WTC11 (cell line): ENCODE measurements at regions not wholly inside any gene's neighbourhood (a gene's known extent, or its start where the extent isn't known, plus 50 kb on each side); places are given as distances from the start of the nearest gene placed in this dataset.
A peak's percentile ranks its signal among the peaks of the same experiment; 100 is the strongest.

Source experiments
- ATAC-seq: fragments of 200-7000 bp; cut with Tn5 transposase; 2 replicates; pipeline ENCODE4 v1.10.0; 2021; ENCODE audit warnings: mild to moderate bottlenecking, moderate library complexity
- CTCF ChIA-PET: fragments of 300-600 bp; sonication (Branson Sonifier 250); formaldehyde crosslinking; loops from one replicate; lab custom pipeline; 2021; ENCODE audit warnings: antibody characterized with exemption; lab: Charles Lee
- POLR2A ChIA-PET: fragments of 350-600 bp; sonication (Branson Sonifier 250); formaldehyde crosslinking; loops from one replicate; lab custom pipeline; 2021; ENCODE audit warnings: antibody characterized with exemption; lab: Charles Lee
- DNase-seq: peaks from one replicate; pipeline ENCODE4 v3.0.0; 2021; ENCODE audit warnings: low spot score
- H3K27ac Mint-ChIP-seq: 2 replicates; pipeline ENCODE4 v1.8.0; 2021; ENCODE audit warnings: mixed read lengths
- H3K27me3 Mint-ChIP-seq: 2 replicates; pipeline ENCODE4 v1.8.0; 2021; ENCODE audit warnings: low read depth, mild to moderate bottlenecking, moderate library complexity, mixed read lengths
- H3K36me3 Mint-ChIP-seq: 2 replicates; pipeline ENCODE4 v1.8.0; 2021; ENCODE audit warnings: mixed read lengths
- H3K4me1 Mint-ChIP-seq: 2 replicates; pipeline ENCODE4 v1.8.0; 2022; ENCODE audit warnings: mixed read lengths
- H3K4me3 Mint-ChIP-seq: 2 replicates; pipeline ENCODE4 v1.8.0; 2021; ENCODE audit warnings: mild to moderate bottlenecking, moderate library complexity, mixed read lengths
- H3K9me3 Mint-ChIP-seq: 2 replicates; pipeline ENCODE4 v1.8.0; 2021; ENCODE audit warnings: mixed read lengths
- ATF6 ChIP-seq: sonication (generic); formaldehyde crosslinking; IDR thresholded peaks from 2 replicates; pipeline ENCODE4 v1.8.1; 2023; ENCODE audit warnings: mild to moderate bottlenecking, missing genetic modification reagents
- FOXK1 ChIP-seq: sonication (generic); formaldehyde crosslinking; IDR thresholded peaks from 2 replicates; pipeline ENCODE4 v1.8.0; 2022; ENCODE audit warnings: mild to moderate bottlenecking, moderate library complexity, missing genetic modification reagents
- FOXP1 ChIP-seq: sonication (generic); formaldehyde crosslinking; IDR thresholded peaks from 2 replicates; pipeline ENCODE4 v1.8.0; 2022; ENCODE audit warnings: missing genetic modification reagents, mild to moderate bottlenecking, moderate library complexity, borderline replicate concordance
- GRHL2 ChIP-seq: fragments of 250-450 bp; sonication (Bioruptor Pico); IDR thresholded peaks from 2 replicates; pipeline ENCODE4 v1.8.0; 2022; ENCODE audit warnings: mild to moderate bottlenecking, moderate library complexity; ENCODE audit not compliant: insufficient replicate concordance, severe bottlenecking
- KAT7 ChIP-seq: sonication (generic); formaldehyde crosslinking; IDR thresholded peaks from 2 replicates; pipeline ENCODE4 v1.8.1; 2023; ENCODE audit warnings: missing genetic modification reagents, mild to moderate bottlenecking, borderline replicate concordance
- MAX ChIP-seq: sonication (generic); formaldehyde crosslinking; IDR thresholded peaks from 2 replicates; pipeline ENCODE4 v1.8.0; 2022; ENCODE audit warnings: mild to moderate bottlenecking, missing genetic modification reagents
- MLX ChIP-seq: sonication (generic); formaldehyde crosslinking; IDR thresholded peaks from 2 replicates; pipeline ENCODE4 v1.8.1; 2023; ENCODE audit warnings: mild to moderate bottlenecking, missing genetic modification reagents, moderate library complexity
- NFYB ChIP-seq: sonication (generic); formaldehyde crosslinking; conservative IDR thresholded peaks from 2 replicates; pipeline ENCODE4 v1.8.0; 2022; ENCODE audit warnings: low read depth, missing genetic modification reagents
- NR2C2 ChIP-seq: sonication (generic); formaldehyde crosslinking; IDR thresholded peaks from 2 replicates; pipeline ENCODE4 v1.8.0; 2022; ENCODE audit warnings: mild to moderate bottlenecking, missing genetic modification reagents
- TEAD4 ChIP-seq: sonication (generic); formaldehyde crosslinking; IDR thresholded peaks from 2 replicates; pipeline ENCODE4 v1.8.0; 2022; ENCODE audit warnings: mild to moderate bottlenecking, missing genetic modification reagents
- USF2 ChIP-seq: sonication (generic); formaldehyde crosslinking; IDR thresholded peaks from 2 replicates; pipeline ENCODE4 v1.8.1; 2023; ENCODE audit warnings: mild to moderate bottlenecking, missing genetic modification reagents, moderate library complexity
- ZBTB43 ChIP-seq: sonication (generic); formaldehyde crosslinking; IDR thresholded peaks from 2 replicates; pipeline ENCODE4 v1.8.1; 2023; ENCODE audit warnings: mild to moderate bottlenecking, missing genetic modification reagents
- ZNF121 ChIP-seq: sonication (generic); formaldehyde crosslinking; IDR thresholded peaks from 2 replicates; pipeline ENCODE4 v1.8.0; 2023; ENCODE audit warnings: missing genetic modification reagents
- ZNF423 ChIP-seq: fragments of 250-450 bp; sonication (Bioruptor Pico); IDR thresholded peaks from 2 replicates; pipeline ENCODE4 v2.1.2; 2022; ENCODE audit warnings: mild to moderate bottlenecking, moderate library complexity
- ZNF671 ChIP-seq: fragments of 250-450 bp; sonication (Bioruptor Pico); IDR thresholded peaks from 2 replicates; pipeline ENCODE4 v1.8.0; 2021; ENCODE audit warnings: mild to moderate bottlenecking
- ZSCAN18 ChIP-seq: fragments of 250-450 bp; sonication (Bioruptor Pico); IDR thresholded peaks from 2 replicates; pipeline ENCODE4 v2.1.2; 2022; ENCODE audit warnings: mild to moderate bottlenecking, moderate library complexity

- TF ChIP-seq FOXP1 (CRISPR knock-in tag) (no peak), MLX (CRISPR knock-in tag) (no peak), NFYB (CRISPR knock-in tag) (no peak), ZNF423 (CRISPR knock-in tag) (no peak), GRHL2 (CRISPR knock-in tag) (no peak)
- TF ChIP-seq, all 79 proteins: peak for 0
- POLR2A ChIA-PET: interaction anchor here (0.6 to 2.2 kb wide), 3 partner anchors 9 to 89 kb away, joined by 3 to 23 read pairs (median 3); partner anchors contain the start of gene GEMIN8
- Mint-ChIP-seq H3K27ac (peak overlapping the region; percentile 93), H3K9me3 (no peaks in the 10 kb centered on the region), H3K27me3 (no peaks in the 10 kb centered on the region), H3K4me3 (peak overlapping the region; percentile 62), H3K36me3 (no peaks in the 10 kb centered on the region), H3K4me1 (peaks cover 61% of the 10 kb centered on the region)
- DNase-seq: no peak
- peak; percentile 8; the same call in 1 of the 2 replicates for ATAC-seq
- CTCF ChIA-PET: interaction anchor here (1.3 kb wide), 1 partner anchor 176 kb away, joined by 3 read pairs; no protein-coding TSS in a partner anchor
These were observed 89.7 kb downstream of the GEMIN8 start for GRCh38 chrX:13939741-13940597.

GRCh38 chrX:13938829-13939530, 90.7 kb downstream of the GEMIN8 start:
- DNase-seq (no peak), ATAC-seq (peak; percentile 9)
- peaks cover 57% of the 10 kb centered on the region for H3K4me1 Mint-ChIP-seq
- H3K27me3 Mint-ChIP-seq: no peaks in the 10 kb centered on the region
- TF ChIP-seq ZNF671 (CRISPR knock-in tag) (no peak), ZSCAN18 (CRISPR knock-in tag) (no peak), NR2C2 (CRISPR knock-in tag) (no peak), NFYB (CRISPR knock-in tag) (no peak), TEAD4 (no peak), USF2 (CRISPR knock-in tag) (no peak), KAT7 (no peak), FOXK1 (CRISPR knock-in tag) (no peak), ATF6 (CRISPR knock-in tag) (no peak), ZNF121 (CRISPR knock-in tag) (no peak), ZBTB43 (CRISPR knock-in tag) (no peak), MAX (CRISPR knock-in tag) (no peak)
- H3K9me3 Mint-ChIP-seq: no peaks in the 10 kb centered on the region
- H3K4me3 Mint-ChIP-seq: peak overlapping the region; percentile 62
- CTCF ChIA-PET: interaction anchor here (1.3 to 1.6 kb wide), 2 partner anchors 27 to 175 kb away, joined by 3 read pairs; no protein-coding TSS in a partner anchor
- POLR2A ChIA-PET: interaction anchor here (0.7 to 2.2 kb wide), 2 partner anchors 90 to 161 kb away, joined by 3 to 23 read pairs; partner anchors contain the start of gene GEMIN8
- 0 out of 2 replicates have a peak, but pooled peaks cover 3% of the 10 kb centered on the region for H3K36me3 Mint-ChIP-seq
- H3K27ac Mint-ChIP-seq: peak overlapping the region; percentile 93
